CD14-positive monocyte (primary cell): ENCODE measurements at regions not wholly inside any gene's neighbourhood (a gene's known extent, or its start where the extent isn't known, plus 50 kb on each side); places are given as distances from the start of the nearest gene placed in this dataset.
A peak's percentile ranks its signal among the peaks of the same experiment; 100 is the strongest.

Experiments used
- DNase-seq, 3 donors: peaks; one replicate each; pipeline ENCODE4 v3.0.0-alpha.2; 2011 to 2022
- H2AFZ ChIP-seq: 2 replicates; pipeline ENCODE4 v1.6.0; 2012; ENCODE audit warnings: mild to moderate bottlenecking, low read depth, low read length, inconsistent platforms; ENCODE audit not compliant: insufficient read depth, poor library complexity, severe bottlenecking
- H3K27ac ChIP-seq, 2 donors: 1 replicate in 1 of 2; 2 replicates in 1 of 2; pipeline ENCODE4 v1.5.1; 2012 to 2013; ENCODE audit warnings: low read length in 2 of 2, control low read depth in 1 of 2, inconsistent platforms in 1 of 2, low read depth in 1 of 2, mild to moderate bottlenecking in 1 of 2
- H3K27me3 ChIP-seq, 2 donors: one replicate each; pipeline versions ENCODE4 v1.6.0 to v1.6.1; 2011 to 2013; ENCODE audit warnings: low read length in 2 of 2; ENCODE audit not compliant: control insufficient read depth in 2 of 2, insufficient read depth in 2 of 2
- H3K36me3 ChIP-seq, 2 donors: replicated peaks in 1 of 2; 1 replicate in 1 of 2; 2 replicates in 1 of 2; pipeline versions ENCODE4 v1.5.1 to v1.6.1; 2012 to 2013; ENCODE audit warnings: low read length in 2 of 2, control low read depth in 1 of 2, inconsistent platforms in 1 of 2, mild to moderate bottlenecking in 1 of 2; ENCODE audit not compliant: insufficient read depth in 2 of 2, control insufficient read depth in 1 of 2
- H3K4me1 ChIP-seq, 2 donors: 1 replicate in 1 of 2; 2 replicates in 1 of 2; pipeline versions ENCODE4 v1.5.1 to v1.6.1; 2012 to 2013; ENCODE audit warnings: low read length in 2 of 2, control low read depth in 1 of 2, inconsistent platforms in 1 of 2, mild to moderate bottlenecking in 1 of 2, moderate library complexity in 1 of 2; ENCODE audit not compliant: insufficient read depth in 2 of 2, control insufficient read depth in 1 of 2
- H3K4me2 ChIP-seq: replicated peaks from 2 replicates; pipeline ENCODE3; 2012; ENCODE audit warnings: low read length, moderate library complexity, mild to moderate bottlenecking; ENCODE audit not compliant: poor library complexity, severe bottlenecking; ENCODE audit errors: extremely low read depth
- H3K4me3 ChIP-seq, 3 experiments: fragments of 200-600 bp in 1 of 3; sonication (generic) in 1 of 3; replicated peaks in 1 of 3; 1 replicate in 2 of 3; 2 replicates in 1 of 3; pipeline ENCODE4 v1.5.1; 2011 to 2013; ENCODE audit warnings: low read length in 3 of 3, mild to moderate bottlenecking in 3 of 3, control low read depth in 2 of 3, low read depth in 2 of 3, inconsistent platforms in 1 of 3, moderate library complexity in 1 of 3
- H3K79me2 ChIP-seq: 2 replicates; pipeline ENCODE4 v1.6.0; 2012; ENCODE audit warnings: mild to moderate bottlenecking, control low read depth, inconsistent platforms, low read length, moderate library complexity; ENCODE audit not compliant: insufficient read depth
- H3K9ac ChIP-seq: 2 replicates; pipeline ENCODE4 v1.6.0; 2017; ENCODE audit warnings: low read length, mild to moderate bottlenecking; ENCODE audit not compliant: insufficient read depth, poor library complexity, severe bottlenecking
- H3K9me3 ChIP-seq, 2 donors: replicated peaks in 1 of 2; 1 replicate in 1 of 2; 2 replicates in 1 of 2; pipeline versions ENCODE4 v1.5.1 to v1.6.1; 2012 to 2013; ENCODE audit warnings: low read length in 2 of 2, control low read depth in 1 of 2; ENCODE audit not compliant: control insufficient read depth in 1 of 2, insufficient read depth in 1 of 2
- H4K20me1 ChIP-seq: 2 replicates; pipeline ENCODE4 v1.6.0; 2012; ENCODE audit warnings: mild to moderate bottlenecking, low read length, control low read depth, moderate library complexity; ENCODE audit not compliant: insufficient read depth
- H3K27ac Mint-ChIP-seq, 7 donors: one replicate each; pipeline ENCODE4 v1.8.0; 2020; ENCODE audit warnings: mild to moderate bottlenecking in 7 of 7, mixed read lengths in 7 of 7, moderate library complexity in 6 of 7, inconsistent platforms in 2 of 7
- H3K27me3 Mint-ChIP-seq, 3 donors: one replicate each; pipeline ENCODE4 v1.8.0; 2021 to 2022; ENCODE audit warnings: low read depth in 3 of 3, mild to moderate bottlenecking in 3 of 3, mixed read lengths in 3 of 3, moderate library complexity in 3 of 3, inconsistent platforms in 1 of 3
- H3K36me3 Mint-ChIP-seq, 2 donors: one replicate each; pipeline ENCODE4 v1.8.0; 2020; ENCODE audit warnings: mixed read lengths in 2 of 2, inconsistent platforms in 1 of 2, mild to moderate bottlenecking in 1 of 2
- H3K4me1 Mint-ChIP-seq: one replicate; pipeline ENCODE4 v1.8.0; 2020; ENCODE audit warnings: mild to moderate bottlenecking, mixed read lengths
- H3K4me3 Mint-ChIP-seq, 2 donors: one replicate each; pipeline ENCODE4 v1.8.0; 2020; ENCODE audit warnings: mild to moderate bottlenecking in 2 of 2, mixed read lengths in 2 of 2, moderate library complexity in 1 of 2
- H3K9me3 Mint-ChIP-seq, 7 donors: one replicate each; pipeline ENCODE4 v1.8.0; 2020 to 2022; ENCODE audit warnings: mixed read lengths in 7 of 7, mild to moderate bottlenecking in 6 of 7, moderate library complexity in 6 of 7, inconsistent platforms in 2 of 7
- WGBS: methylation state at CpG from one replicate; pipeline ENCODE4 v1.1.5; 2013; ENCODE audit warnings: missing lambda C conversion rate; ENCODE audit not compliant: insufficient coverage; 5-methylcytosine and 5-hydroxymethylcytosine counted together
- intact Hi-C, 2 donors: fragments of 100-400 bp; cut with micrococcal nuclease; formaldehyde crosslinking; loops; one replicate each; pipeline versions ENCODE4 v1.15.0 to v1.15.1; 2023
- TF ChIP-seq, protein P1 (sequence below): fragments of 200-600 bp; IDR thresholded peaks from one replicate; pipeline ENCODE4 v1.8.0; 2022; ENCODE audit warnings: antibody characterized with exemption, mild to moderate bottlenecking

DNA sequence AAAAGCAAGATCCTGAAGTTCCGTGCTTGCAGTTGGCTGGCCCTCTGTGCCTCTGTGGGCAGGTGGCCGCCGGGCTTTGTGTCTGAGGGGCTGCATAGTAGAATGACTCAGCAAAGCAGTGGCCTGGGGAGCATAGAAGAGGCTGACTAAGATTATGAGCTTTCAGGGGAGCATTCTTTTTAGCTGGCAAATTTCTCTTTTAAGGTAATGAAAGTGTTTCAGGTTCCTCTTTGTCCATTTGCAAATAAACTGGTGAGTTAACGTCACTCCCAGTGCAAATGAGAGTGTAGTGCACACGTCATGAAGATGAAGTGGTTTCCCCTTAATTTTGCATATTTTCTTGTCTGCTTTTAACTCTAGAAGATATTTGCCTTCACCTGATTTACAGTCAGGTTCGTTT is 98.6 kb downstream of the BCL2L11 start:
- no peaks in the 10 kb centered on the region for H3K36me3 ChIP-seq
- H3K4me3 ChIP-seq, result peak overlapping the region in 1 of 3 experiments; percentile 10
- peak overlapping the region; percentile 11 for H3K4me2 ChIP-seq
- WGBS, result 6% methylated on average over 4 of the region's 6 CpGs
- H3K79me2 ChIP-seq, result no peaks in the 10 kb centered on the region
- Mint-ChIP-seq H3K27ac (peak overlapping the region; percentile 46 to 92 (median 78)), H3K27me3 (no peaks in the 10 kb centered on the region), H3K4me1 (peaks cover 29% of the 10 kb centered on the region), H3K4me3 (peak overlapping the region; percentile 29 to 39), H3K36me3 (peaks cover 7 to 14% of the 10 kb centered on the region in 2 donors), H3K9me3 (peaks cover 13 to 25% (median 22%) of the 10 kb centered on the region in 7 donors)
- H3K9ac ChIP-seq, result no peak overlapping the region
- TF ChIP-seq, protein P1, sequence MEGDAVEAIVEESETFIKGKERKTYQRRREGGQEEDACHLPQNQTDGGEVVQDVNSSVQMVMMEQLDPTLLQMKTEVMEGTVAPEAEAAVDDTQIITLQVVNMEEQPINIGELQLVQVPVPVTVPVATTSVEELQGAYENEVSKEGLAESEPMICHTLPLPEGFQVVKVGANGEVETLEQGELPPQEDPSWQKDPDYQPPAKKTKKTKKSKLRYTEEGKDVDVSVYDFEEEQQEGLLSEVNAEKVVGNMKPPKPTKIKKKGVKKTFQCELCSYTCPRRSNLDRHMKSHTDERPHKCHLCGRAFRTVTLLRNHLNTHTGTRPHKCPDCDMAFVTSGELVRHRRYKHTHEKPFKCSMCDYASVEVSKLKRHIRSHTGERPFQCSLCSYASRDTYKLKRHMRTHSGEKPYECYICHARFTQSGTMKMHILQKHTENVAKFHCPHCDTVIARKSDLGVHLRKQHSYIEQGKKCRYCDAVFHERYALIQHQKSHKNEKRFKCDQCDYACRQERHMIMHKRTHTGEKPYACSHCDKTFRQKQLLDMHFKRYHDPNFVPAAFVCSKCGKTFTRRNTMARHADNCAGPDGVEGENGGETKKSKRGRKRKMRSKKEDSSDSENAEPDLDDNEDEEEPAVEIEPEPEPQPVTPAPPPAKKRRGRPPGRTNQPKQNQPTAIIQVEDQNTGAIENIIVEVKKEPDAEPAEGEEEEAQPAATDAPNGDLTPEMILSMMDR, result no peak
- no peak overlapping the region for H2AFZ ChIP-seq
- intact Hi-C loops, result no loop called here
- H3K9me3 ChIP-seq, result peaks cover 10 to 29% of the 10 kb centered on the region in 2 donors
- no peaks in the 10 kb centered on the region for H4K20me1 ChIP-seq
- DNase-seq, result peak; percentile 53 to 80 (median 59)
- peak overlapping the region in 1 of 2 donors; percentile 36 for H3K27ac ChIP-seq
- H3K27me3 ChIP-seq, result no peaks in the 10 kb centered on the region
- H3K4me1 ChIP-seq, result peaks cover 14 to 27% of the 10 kb centered on the region in 2 donors

DNA sequence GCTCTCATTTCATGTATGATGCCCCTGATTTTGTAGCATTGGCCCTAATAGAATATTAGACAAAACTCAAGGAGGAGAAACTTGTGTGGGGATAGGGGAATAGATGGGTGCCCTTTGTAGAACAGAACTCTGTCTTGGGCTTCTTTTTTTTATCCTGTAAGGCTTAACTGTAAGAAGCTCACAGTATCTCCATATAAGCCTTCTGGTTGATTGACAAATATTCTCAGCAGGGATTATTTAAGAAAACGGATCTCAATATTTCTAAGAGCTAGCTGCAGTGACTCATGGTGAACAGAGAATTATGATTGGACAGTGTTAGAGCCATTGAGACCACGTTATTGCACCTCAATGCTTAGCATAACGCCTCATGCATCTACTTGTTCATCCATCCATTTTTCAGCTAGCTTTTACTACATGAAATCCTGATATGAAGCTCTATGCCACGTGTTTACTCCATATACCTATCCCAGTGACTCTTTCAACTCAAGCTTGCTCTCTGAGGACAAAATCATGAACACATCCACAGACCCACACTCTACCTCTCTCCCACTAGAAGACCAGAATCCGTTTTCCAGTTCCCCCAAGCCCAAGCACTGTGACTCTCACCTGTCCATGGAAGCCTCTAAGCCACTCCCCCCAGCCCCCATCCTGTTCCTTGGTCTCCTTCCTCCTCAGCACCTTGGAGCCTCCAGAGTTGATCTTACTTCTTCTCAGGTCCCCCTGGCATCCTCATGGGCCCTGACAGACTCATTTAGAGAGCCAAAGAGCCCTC is 99.2 kb downstream of the BCL2L11 start:
- Mint-ChIP-seq H3K36me3 (peaks cover 3 to 15% of the 10 kb centered on the region in 2 donors), H3K27ac (peak overlapping the region; percentile 2 to 92 (median 78)), H3K4me1 (peaks cover 29% of the 10 kb centered on the region), H3K4me3 (no peak overlapping the region), H3K9me3 (peaks cover 11 to 25% (median 20%) of the 10 kb centered on the region in 7 donors), H3K27me3 (no peaks in the 10 kb centered on the region)
- peak overlapping the region in 1 of 2 donors; percentile 36 for H3K27ac ChIP-seq
- H3K27me3 ChIP-seq, result no peaks in the 10 kb centered on the region
- WGBS, result 90% methylated on average over 3 of the region's 5 CpGs
- no peaks in the 10 kb centered on the region for H4K20me1 ChIP-seq
- no peaks in the 10 kb centered on the region for H3K79me2 ChIP-seq
- no peak overlapping the region for H2AFZ ChIP-seq
- H3K4me3 ChIP-seq, result no peak overlapping the region
- no peak overlapping the region for H3K9ac ChIP-seq
- intact Hi-C loops, result no loop called here
- H3K36me3 ChIP-seq, result no peaks in the 10 kb centered on the region
- H3K9me3 ChIP-seq, result peaks cover 3 to 35% of the 10 kb centered on the region in 2 donors
- TF ChIP-seq, protein P1, result no peak
- peak in 1 of 3 donors; percentile 27 for DNase-seq
- H3K4me1 ChIP-seq, result peaks cover 14 to 27% of the 10 kb centered on the region in 2 donors
- no peak overlapping the region for H3K4me2 ChIP-seq
